ENCODE measurements at regions not wholly inside any gene's neighbourhood (a gene's known extent, or its start where the extent isn't known, plus 50 kb on each side); places are given as distances from the start of the nearest gene placed in this dataset.

GRCh38 chr12:107282628-107283027 is 189.3 kb upstream of the CRY1 start:
- TF ChIP-seq POLR2A (IDR thresholded peaks at IDR 0.05) (no peak), CTCF (IDR thresholded peaks at IDR 0.05) (no peak)

All from Peyer's patch (tissue), 4 donors.